ENCODE measurements at regions not wholly inside any gene's neighbourhood (a gene's known extent, or its start where the extent isn't known, plus 50 kb on each side); places are given as distances from the start of the nearest gene placed in this dataset.

DNA sequence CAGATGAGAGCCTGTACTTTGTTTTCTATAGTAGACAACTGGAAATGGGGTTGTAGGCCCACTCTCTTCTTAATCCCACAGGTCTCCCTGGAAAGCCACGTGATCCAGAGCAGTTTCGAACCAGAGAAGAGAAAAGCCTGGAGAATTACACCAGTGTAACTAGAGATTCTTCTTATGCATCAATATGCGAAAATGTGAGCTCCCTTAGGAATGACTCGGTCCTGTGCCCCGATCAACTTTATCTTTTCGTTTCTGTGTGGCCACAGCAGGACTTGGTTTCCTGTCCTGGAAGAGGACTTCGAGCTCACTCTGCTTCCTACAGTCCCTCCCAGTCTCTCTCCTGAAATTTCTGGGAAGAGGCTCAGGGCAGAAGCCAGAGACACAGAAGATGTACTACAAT is 73.8 kb upstream of the TPM1 start:
- DNase-seq (ENCODE audit: low spot score in 2 of 2): peak in 1 of 2 donors; percentile 24
- Histone ChIP-seq H3K36me3 (no peaks in the 10 kb centered on the region), H3K27ac (no peak overlapping the region), H3K4me1 (no peaks in the 10 kb centered on the region), H3K4me3 (no peak overlapping the region), H3K27me3 (no peaks in the 10 kb centered on the region), H3K9me3 (no peaks in the 10 kb centered on the region)
- TF ChIP-seq, protein P1, sequence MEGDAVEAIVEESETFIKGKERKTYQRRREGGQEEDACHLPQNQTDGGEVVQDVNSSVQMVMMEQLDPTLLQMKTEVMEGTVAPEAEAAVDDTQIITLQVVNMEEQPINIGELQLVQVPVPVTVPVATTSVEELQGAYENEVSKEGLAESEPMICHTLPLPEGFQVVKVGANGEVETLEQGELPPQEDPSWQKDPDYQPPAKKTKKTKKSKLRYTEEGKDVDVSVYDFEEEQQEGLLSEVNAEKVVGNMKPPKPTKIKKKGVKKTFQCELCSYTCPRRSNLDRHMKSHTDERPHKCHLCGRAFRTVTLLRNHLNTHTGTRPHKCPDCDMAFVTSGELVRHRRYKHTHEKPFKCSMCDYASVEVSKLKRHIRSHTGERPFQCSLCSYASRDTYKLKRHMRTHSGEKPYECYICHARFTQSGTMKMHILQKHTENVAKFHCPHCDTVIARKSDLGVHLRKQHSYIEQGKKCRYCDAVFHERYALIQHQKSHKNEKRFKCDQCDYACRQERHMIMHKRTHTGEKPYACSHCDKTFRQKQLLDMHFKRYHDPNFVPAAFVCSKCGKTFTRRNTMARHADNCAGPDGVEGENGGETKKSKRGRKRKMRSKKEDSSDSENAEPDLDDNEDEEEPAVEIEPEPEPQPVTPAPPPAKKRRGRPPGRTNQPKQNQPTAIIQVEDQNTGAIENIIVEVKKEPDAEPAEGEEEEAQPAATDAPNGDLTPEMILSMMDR (IDR thresholded peaks at IDR 0.05): no peak
- intact Hi-C loops (cut with DNase I): no loop called here

DNA sequence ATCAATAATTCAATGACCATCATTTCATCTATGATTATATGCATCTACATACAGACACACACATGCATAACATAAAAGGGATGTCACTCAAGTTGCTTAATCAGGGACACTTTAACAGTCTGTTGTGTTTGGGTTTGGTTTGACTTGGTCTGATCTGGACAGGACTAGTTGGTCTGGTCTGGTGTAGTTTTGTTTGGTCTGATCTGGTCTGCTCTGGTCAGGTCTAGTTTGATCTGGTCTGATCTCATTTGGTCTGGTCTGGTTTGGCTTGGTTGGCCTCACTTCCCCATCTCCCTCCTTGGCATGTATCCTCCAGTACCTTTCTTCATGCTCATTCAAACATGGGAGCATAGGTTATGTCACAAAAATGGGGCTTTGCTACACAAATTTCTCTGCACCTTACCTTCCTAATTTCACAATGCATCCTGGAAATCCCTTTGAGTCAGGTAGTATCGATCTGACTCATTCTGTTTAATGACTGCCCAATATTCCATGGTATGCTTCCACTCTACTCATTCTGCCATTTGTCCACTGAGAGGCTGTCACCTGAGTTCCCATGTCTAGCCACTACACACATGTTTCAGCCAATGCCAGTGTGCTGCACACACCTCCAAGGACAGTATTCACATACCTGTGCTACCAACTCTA is 73.0 kb upstream of the TPM1 start:
- TF ChIP-seq, protein P1 (IDR thresholded peaks at IDR 0.05): no peak
- Histone ChIP-seq H3K27ac (no peak overlapping the region), H3K27me3 (no peaks in the 10 kb centered on the region), H3K4me1 (no peaks in the 10 kb centered on the region), H3K36me3 (no peaks in the 10 kb centered on the region), H3K4me3 (no peak overlapping the region), H3K9me3 (no peaks in the 10 kb centered on the region)
- intact Hi-C loops (cut with DNase I): no loop called here
- DNase-seq (ENCODE audit: low spot score in 2 of 2): peak in 1 of 2 donors; percentile 9

DNA sequence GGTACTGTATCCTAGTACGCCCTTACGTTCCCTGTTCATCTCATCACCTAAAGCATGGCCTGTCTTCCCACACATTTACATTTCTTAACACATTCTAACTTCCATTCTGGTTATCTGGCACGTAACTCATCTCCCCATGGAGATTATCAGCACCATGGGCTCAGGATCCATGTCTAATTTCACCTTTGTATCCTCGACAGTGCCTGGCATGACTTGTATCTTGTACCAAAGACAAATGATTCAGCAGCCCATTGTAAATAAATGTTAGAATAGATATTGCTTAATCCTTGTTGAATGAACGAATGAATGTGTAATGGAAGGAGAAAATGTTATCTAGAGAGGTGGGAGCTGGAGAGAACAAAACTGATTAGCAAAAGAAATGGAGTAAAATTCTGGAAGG is 69.7 kb upstream of the TPM1 start:
- Histone ChIP-seq H3K27me3 (no peaks in the 10 kb centered on the region), H3K36me3 (no peaks in the 10 kb centered on the region), H3K4me3 (no peak overlapping the region), H3K27ac (no peak overlapping the region), H3K4me1 (no peaks in the 10 kb centered on the region), H3K9me3 (no peaks in the 10 kb centered on the region)
- no peak for DNase-seq (ENCODE audit: low spot score in 2 of 2)
- intact Hi-C loops (cut with DNase I): no loop called here
- TF ChIP-seq, protein P1 (IDR thresholded peaks at IDR 0.05): no peak

DNA sequence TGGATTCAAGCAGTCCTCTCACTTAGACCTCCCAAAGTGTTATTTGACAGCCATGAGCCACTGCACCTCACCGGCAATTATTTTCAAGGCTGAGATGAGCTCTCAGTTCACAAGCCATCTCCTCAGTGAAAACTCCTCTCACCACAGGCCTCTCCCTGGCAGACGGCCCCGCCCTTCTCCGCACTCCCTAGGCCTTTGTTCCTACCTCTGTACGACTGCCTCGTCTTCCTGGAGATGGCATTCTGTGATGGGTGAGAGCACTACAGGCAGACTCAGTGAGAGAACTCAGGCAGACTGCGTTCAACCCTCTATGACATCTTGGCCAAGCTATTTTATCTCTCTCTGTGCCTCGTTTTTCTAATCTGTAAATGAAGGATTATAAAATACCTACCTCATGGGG is 67.0 kb upstream of the TPM1 start:
- no peak for DNase-seq (ENCODE audit: low spot score in 2 of 2)
- Histone ChIP-seq H3K36me3 (no peaks in the 10 kb centered on the region), H3K27me3 (no peaks in the 10 kb centered on the region), H3K4me1 (no peaks in the 10 kb centered on the region), H3K4me3 (no peak overlapping the region), H3K27ac (no peak overlapping the region), H3K9me3 (no peaks in the 10 kb centered on the region)
- intact Hi-C loops (cut with DNase I): no loop called here
- TF ChIP-seq, protein P1 (IDR thresholded peaks at IDR 0.05): no peak

DNA sequence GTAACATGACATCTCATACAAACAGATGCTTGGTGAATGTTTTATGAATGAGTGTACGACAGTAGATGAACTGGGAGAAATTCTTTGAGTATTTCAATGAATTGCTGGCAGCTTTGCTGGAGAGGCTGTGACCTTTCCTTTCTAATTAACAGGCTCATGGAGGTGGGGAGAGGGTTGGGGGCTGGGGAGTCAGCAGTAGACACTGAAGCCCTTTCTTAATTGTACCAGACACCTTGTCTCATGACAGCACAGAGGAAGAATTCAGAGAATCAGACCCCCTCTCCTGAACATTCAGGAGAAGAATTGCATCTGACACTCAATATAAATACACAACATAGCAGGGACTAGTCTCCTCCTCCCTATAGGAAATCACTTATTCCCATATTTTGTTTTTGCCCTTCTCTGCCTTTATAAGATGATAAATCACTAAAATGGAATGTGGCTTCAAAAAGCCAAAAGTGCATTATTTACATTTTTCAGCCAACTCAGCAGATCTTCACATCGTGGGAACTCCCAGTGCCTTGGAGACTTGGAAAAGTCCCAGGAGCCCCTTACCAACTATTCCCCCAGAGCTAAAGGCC is 66.2 kb upstream of the TPM1 start:
- H3K36me3 ChIP-seq: no peaks in the 10 kb centered on the region
- no peaks in the 10 kb centered on the region for H3K27me3 ChIP-seq
- TF ChIP-seq, protein P1 (IDR thresholded peaks at IDR 0.05): no peak
- no peak for DNase-seq (ENCODE audit: low spot score in 2 of 2)
- no peaks in the 10 kb centered on the region for H3K9me3 ChIP-seq
- intact Hi-C loops (cut with DNase I): no loop called here
- H3K4me3 ChIP-seq: no peak overlapping the region
- no peak overlapping the region for H3K27ac ChIP-seq
- H3K4me1 ChIP-seq: no peaks in the 10 kb centered on the region

All from ascending aorta (tissue), 2 donors.